ENCODE measurements at regions not wholly inside any gene's neighbourhood (a gene's known extent, or its start where the extent isn't known, plus 50 kb on each side); places are given as distances from the start of the nearest gene placed in this dataset.
"Not testable (repeated sequence)": the region's sequence is repeated elsewhere in the genome, so short reads cannot be mapped to it uniquely, and the experiment has no call there.

DNA sequence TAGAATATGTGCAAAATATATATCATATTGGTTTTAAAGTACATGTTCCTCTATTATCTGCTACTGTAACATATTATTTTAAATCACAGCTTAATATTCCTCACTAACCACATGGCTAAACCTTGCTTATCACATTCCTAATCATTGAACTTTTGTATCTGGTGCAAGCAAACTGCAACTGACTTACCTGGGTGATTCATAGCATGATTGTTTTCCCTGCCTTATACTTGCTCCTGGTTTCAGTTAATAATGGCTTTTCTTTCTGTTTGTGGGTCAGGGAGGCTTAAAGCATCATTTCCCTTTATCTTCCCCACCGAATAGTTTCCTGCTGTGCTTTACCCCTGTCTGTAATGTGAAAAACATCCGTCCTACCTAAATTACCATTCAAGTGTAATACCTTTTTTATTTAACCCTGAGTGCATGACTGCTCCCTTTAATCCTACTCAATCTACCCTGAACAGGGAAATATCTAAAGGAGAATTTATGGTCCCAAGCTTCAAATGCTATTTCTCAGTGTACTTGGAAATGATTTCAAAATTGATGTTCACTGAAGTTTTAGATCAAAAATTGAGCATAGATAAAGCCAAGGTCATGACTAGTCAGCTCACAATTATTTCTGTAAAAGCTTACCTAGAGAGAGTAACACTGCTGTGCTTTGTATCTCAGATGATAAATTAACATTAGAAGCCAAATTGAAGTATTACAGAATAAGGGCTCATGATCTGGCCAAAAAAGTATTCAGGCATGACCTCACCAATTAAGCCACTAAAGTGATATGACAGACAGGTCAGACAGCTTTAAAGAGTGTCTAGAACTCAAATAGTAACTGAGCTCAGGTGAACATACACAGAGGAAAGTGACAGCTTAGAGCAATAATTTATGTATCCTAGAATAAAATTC, 507.1 kb downstream of the BRINP3 start:
- no peak for DNase-seq

- no peak for DNase-seq
Observed at GRCh38 chr1:189971656-189972055, 506.0 kb downstream of the BRINP3 start.

- no peak for DNase-seq
Observed at GRCh38 chr1:189977184-189977583, 500.5 kb downstream of the BRINP3 start.

DNA sequence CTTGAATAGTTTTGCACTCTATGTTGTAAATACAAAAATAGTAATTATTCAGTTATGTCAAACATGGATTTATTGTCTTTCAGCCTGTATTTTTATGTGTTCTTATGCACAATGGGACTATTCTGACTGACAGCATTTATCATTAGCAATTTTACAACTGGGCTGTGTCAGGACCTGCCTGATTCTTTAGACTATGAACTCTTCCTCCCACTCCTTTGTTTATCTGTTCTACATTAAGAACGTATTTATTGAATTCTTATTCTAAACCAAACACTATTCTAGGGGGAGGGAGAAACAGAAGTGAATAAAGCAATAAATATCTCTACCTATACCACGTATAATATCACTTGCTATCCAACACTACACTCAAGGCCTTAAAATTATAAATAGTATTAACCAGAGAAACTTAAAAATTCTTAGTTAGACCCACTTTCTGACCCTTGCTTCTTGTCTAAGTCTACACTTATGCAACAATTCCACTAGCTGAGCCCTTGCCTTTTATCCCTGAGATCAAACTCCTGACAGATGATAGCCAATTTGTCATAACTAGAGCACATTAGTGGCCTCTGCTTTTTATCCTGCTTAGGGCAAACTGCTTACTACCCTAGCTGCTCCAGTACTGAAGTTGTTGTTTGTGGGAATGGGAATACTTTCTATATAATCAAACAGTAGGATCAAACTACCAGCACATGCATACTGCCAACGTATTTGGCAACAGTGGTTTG, 494.3 kb downstream of the BRINP3 start:
- no peak for DNase-seq

DNA sequence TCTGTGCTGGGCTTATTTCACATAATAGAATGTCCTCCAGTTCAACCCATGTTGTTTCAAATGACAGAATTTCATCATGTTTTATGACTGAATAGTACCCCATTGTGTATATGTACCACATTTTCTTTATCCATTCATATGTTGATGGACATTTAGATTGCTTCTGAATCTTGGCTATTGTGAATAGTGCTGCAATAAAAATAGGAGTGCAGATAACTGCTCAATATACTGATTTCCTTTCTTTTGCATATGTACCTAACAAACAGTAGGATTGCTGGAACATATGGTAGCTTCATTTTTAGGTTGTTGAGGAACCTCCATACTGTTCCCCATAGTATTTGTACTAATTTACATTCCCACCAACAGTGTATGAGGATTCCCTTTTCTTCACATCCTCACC, 491.1 kb downstream of the BRINP3 start:
- DNase-seq, result no peak

GRCh38 chr1:189987509-189987908, 490.2 kb downstream of the BRINP3 start:
- no peak for DNase-seq

DNA sequence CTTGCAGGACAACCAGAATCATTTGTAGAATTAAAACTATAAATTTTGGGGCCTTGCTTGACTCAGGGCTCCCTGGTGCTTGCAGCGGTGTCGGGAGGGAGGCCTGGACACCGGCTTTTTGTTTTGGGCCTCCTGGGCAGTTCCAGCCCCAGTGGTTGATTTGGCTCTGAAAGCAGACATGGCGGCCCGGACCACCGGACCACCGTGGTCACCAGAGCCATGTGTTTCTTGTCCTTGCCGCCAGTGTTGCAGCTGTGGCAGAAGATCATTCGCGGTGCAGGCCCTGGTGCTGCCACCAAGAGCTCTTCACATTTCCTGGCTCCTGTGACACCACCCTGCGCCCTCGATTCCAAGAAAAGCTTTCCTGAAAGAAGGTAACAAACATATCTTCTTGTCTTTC, 484.8 kb downstream of the BRINP3 start:
- no peak for DNase-seq

GRCh38 chr1:190000365-190000872, 477.2 kb downstream of the BRINP3 start:
- DNase-seq, result no peak

DNA sequence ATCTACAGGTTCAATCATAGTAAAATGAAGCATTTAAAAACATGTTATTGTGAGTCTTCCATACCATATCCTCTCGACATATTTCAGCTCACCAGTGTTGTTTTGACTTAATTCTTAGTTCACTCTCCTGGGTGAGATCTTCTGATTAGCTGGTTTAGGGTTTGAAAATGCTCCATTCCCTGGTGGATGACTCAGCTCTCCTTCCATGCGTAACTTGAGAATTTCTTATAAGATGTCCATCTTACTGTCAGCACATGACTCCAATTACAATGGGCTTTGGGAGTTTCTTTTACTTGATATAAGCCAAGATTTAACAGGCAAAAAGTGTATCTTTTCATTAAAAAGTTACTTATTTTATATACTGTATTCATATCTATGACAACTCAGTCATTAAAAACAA, 476.5 kb downstream of the BRINP3 start:
- no peak for DNase-seq

- DNase-seq, result no peak
Observed at GRCh38 chr1:190003376-190003775, 474.3 kb downstream of the BRINP3 start.

DNA sequence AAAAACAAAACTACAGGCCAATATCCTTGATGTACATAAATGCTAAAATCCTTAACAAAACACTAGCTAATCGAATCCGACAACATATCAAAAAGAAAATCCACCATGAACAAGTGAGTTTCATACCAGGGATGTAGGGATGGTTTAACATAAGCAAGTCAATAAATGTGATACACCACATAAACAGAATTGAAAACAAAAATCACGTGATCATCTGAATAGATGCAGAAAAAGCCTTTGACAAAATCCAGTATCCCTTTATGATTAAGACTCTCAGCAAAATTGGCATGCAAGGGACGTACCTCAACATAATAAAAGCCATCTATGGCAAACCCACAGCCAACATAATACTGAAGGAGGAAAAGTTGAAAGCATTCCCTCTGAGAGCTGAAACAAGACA, 466.1 kb downstream of the BRINP3 start:
- DNase-seq, result no peak

- not testable (repeated sequence) for DNase-seq
Observed at GRCh38 chr1:190019151-190019550, 458.5 kb downstream of the BRINP3 start.

DNA sequence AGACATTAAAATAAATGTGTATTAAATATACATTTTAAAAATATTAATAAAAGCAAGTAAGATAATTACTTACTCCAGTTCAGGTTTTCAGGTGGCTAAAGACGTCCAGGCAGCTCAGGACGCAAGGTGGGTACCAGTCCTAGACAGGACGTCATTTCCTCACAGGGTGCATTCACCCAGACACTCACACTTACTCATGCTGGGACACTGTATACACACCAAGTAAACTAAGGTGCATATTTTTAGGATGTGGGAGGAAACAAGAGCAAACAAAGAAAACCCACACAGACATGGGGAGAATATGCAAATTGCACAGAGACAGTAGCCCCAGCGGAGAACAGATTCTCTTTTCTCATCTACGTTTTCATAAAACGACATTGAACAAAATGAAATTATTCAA, 457.9 kb downstream of the BRINP3 start:
- DNase-seq, result no peak

DNA sequence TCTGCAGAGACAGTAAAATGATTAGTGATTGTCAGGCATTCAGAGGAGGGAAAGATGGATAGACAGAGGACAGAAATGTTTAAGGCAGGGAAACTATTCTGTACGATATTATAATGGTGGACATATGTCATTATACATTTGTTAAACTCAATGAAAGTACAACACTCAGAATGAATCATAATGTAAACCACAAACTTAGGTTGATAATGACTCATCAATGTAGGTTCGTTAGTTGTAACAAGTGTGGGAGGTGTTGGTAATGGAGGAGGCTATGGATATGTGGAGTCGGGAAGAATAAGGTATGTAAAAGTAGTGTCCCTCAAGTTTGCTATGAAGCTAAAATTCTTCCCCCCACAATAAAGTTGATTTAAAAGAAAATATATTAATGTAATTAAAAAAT, 455.0 kb downstream of the BRINP3 start:
- no peak for DNase-seq

DNA sequence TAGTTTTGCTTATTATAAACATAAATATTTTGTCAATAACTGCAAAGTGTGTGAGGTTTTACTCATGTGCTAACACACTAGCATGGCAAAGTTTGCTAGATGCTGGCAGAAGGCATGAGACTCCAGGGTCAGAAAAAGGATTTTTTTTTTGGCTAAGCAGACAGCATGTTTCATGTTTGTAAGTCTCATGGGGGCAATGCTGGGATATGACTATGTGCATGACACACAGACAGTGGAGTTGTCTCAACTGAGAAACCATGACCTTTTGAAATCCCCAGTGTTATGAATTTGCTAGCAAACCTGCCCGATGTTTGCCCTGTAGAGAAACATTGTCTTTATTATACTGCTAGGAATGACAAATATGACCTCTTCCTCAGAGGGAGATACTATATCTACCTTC, 448.2 kb downstream of the BRINP3 start:
- no peak for DNase-seq

DNA sequence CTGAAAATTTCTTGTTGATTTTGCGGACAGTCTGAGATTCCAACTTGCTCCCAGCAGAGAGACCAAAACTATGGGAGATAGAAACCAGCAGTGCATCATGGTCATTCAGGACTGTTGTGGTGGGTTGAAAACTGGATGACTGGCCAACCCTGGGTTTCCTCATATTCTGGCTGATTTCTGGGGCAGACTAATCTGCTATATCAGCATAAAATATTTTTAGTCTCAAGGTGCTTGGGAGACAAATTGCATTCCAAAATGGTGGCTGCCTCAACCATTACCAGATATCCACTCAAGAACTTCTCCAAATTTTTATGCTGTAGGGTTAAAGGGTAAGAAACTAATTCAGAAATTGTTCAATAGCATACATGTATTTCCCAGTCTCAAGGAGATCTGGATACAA, 434.0 kb downstream of the BRINP3 start:
- no peak for DNase-seq

GRCh38 chr1:190046231-190046630, 431.4 kb downstream of the BRINP3 start:
- no peak for DNase-seq
